Cardiac fibroblast (primary cell): ENCODE measurements at regions not wholly inside any gene's neighbourhood (a gene's known extent, or its start where the extent isn't known, plus 50 kb on each side); places are given as distances from the start of the nearest gene placed in this dataset.
A peak's percentile ranks its signal among the peaks of the same experiment; 100 is the strongest.

Experiments used
- DNase-seq, 2 donors: peaks; one replicate each; pipeline versions ENCODE4 v3.0.0 to v3.0.0-alpha.2; 2010; ENCODE audit warnings: low read depth in 2 of 2
- H3K4me3 ChIP-seq, 2 donors: replicated peaks in 1 of 2; 1 replicate in 1 of 2; 2 replicates in 1 of 2; pipeline ENCODE4 v1.5.1; 2011; ENCODE audit warnings: low read depth in 2 of 2, low read length in 2 of 2, mild to moderate bottlenecking in 2 of 2, moderate library complexity in 1 of 2
- CTCF ChIP-seq: IDR thresholded peaks from one replicate; pipeline ENCODE4 v1.5.1; 2011; ENCODE audit warnings: low read depth, mild to moderate bottlenecking, low read length, inconsistent platforms

- H3K4me3 ChIP-seq, result no peak overlapping the region
- no peak for TF ChIP-seq CTCF
- DNase-seq, result no peak
Observed at GRCh38 chr2:120605231-120605935, 130.3 kb upstream of the GLI2 start.

DNA sequence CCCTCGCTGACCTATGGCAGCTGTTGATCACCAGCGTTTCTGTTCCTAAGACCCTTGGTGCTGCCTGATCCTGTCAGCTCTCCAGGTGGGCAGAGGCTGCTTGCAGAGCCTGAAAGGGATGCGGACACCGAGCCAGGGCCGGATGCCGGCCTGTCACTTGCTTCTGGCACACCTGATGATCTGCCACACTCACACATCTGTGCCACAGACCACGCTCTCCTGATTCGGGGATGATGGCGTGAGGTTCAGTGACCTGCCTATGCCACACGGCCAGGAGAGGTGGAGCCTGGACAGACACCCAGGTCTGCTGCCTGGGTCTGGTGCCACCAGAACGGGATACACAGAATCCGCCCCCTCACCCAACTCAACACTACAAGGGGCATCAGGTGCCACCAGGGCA, 129.4 kb upstream of the GLI2 start:
- no peak overlapping the region for H3K4me3 ChIP-seq
- no peak for DNase-seq
- no peak for TF ChIP-seq CTCF

DNA sequence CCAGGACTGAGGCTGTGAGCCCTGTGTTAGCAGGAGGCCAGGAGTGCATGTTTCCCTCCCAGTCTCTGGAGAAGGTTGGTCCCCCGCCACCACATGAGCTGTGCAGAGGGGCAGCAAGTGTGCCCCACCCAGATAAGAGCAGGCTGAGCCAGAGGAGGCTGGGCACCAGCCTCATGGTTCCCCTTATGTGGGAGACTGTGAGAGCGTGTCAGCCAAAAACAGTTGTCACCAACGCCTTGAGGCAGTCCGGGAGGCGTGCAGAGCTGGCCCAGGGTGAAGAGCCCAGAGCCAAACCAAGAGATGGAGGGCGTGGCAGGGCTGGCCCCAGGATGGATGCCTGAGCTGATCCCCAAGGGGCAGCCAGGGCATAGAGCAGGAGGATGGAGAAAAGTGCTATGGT, 128.7 kb upstream of the GLI2 start:
- no peak for DNase-seq
- no peak overlapping the region for H3K4me3 ChIP-seq
- no peak for TF ChIP-seq CTCF

DNA sequence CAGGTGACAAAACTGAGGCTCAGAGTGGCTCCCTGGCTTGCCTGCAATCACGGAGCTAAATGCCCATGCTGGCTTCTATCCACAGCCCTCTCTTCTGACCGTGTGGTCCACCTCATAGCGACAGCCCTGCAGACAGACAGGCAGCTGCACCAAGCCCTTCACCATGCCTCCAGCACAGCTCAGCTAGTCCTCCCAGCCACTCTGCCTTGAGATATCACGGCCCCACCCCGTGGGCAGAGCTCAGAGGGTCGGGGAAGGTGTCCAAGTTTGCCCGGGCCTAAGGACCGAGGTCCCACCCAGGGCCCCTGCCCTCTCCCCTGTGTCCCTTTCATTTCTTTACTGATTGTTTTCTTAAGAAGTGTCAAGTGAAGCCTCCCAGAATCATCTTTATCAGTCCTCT, 128.2 kb upstream of the GLI2 start:
- no peak overlapping the region for H3K4me3 ChIP-seq
- no peak for DNase-seq
- no peak for TF ChIP-seq CTCF

GRCh38 chr2:120607996-120608395, 127.7 kb upstream of the GLI2 start:
- no peak overlapping the region for H3K4me3 ChIP-seq
- no peak for DNase-seq
- TF ChIP-seq CTCF, result no peak

- TF ChIP-seq CTCF, result no peak
- peak in 1 of 2 donors; percentile 6 for DNase-seq
Observed at GRCh38 chr2:120609826-120610395, 125.8 kb upstream of the GLI2 start.

More at GRCh38 chr2:120609826-120610395, 125.8 kb upstream of the GLI2 start:
- H3K4me3 ChIP-seq, result no peak overlapping the region
